ENCODE measurements at regions not wholly inside any gene's neighbourhood (a gene's known extent, or its start where the extent isn't known, plus 50 kb on each side); places are given as distances from the start of the nearest gene placed in this dataset.

GRCh38 chr2:9110893-9111569, 95.6 kb upstream of the ASAP2 start:
- TF ChIP-seq POLR2AphosphoS5 (IDR thresholded peaks at IDR 0.05) (no peak), POLR2A (IDR thresholded peaks at IDR 0.05) (no peak), EP300 (IDR thresholded peaks at IDR 0.05; ENCODE audit: low read depth) (no peak)

Measured in transverse colon (tissue), 3 donors.